GM21390 (cell line): ENCODE measurements at regions not wholly inside any gene's neighbourhood (a gene's known extent, or its start where the extent isn't known, plus 50 kb on each side); places are given as distances from the start of the nearest gene placed in this dataset.
"Not testable (repeated sequence)": the region's sequence is repeated elsewhere in the genome, so short reads cannot be mapped to it uniquely, and the experiment has no call there.

Source experiments
- ATAC-seq: cut with Tn5 transposase; IDR thresholded peaks from one replicate; pipeline ENCODE4 v1.9.1; 2021; ENCODE audit not compliant: unreplicated experiment

GRCh38 chr2:182477774-182478173 lies 50.9 kb upstream of the PDE1A start:
- no peak for ATAC-seq

- ATAC-seq: no peak
These were observed 54.8 kb upstream of the PDE1A start for GRCh38 chr2:182481676-182482075.

- ATAC-seq: no peak
These were observed 55.7 kb upstream of the PDE1A start for GRCh38 chr2:182482511-182482910.

GRCh38 chr2:182496596-182496995 lies 69.8 kb upstream of the PDE1A start:
- no peak for ATAC-seq

GRCh38 chr2:182499706-182500470 lies 73.1 kb upstream of the PDE1A start:
- ATAC-seq: no peak

- ATAC-seq: no peak
These were observed 77.0 kb upstream of the PDE1A start for GRCh38 chr2:182503886-182504285.

GRCh38 chr2:182504903-182505302 lies 78.1 kb upstream of the PDE1A start:
- ATAC-seq: no peak

GRCh38 chr2:182506606-182507005 lies 79.8 kb upstream of the PDE1A start:
- no peak for ATAC-seq

- not testable (repeated sequence) for ATAC-seq
These were observed 81.7 kb upstream of the PDE1A start for GRCh38 chr2:182508583-182508982.

GRCh38 chr2:182509216-182509615 lies 82.4 kb upstream of the PDE1A start:
- ATAC-seq: no peak

- no peak for ATAC-seq
These were observed 94.9 kb upstream of the PDE1A start for GRCh38 chr2:182521453-182522404.

GRCh38 chr2:182522405-182522896 lies 95.6 kb upstream of the PDE1A start:
- ATAC-seq: no peak

GRCh38 chr2:182522972-182523473 lies 96.2 kb upstream of the PDE1A start:
- no peak for ATAC-seq

GRCh38 chr2:182530636-182531035 lies 103.8 kb upstream of the PDE1A start:
- no peak for ATAC-seq

- ATAC-seq: no peak
These were observed 113.4 kb upstream of the PDE1A start for GRCh38 chr2:182540252-182540651.

GRCh38 chr2:182541268-182541667 lies 114.4 kb upstream of the PDE1A start:
- ATAC-seq: peak; percentile 67

- ATAC-seq: no peak
These were observed 115.8 kb upstream of the PDE1A start for GRCh38 chr2:182542501-182543258.

GRCh38 chr2:182543741-182544525 lies 117.1 kb upstream of the PDE1A start:
- ATAC-seq: no peak

- ATAC-seq: peak; percentile 80
These were observed 118.8 kb upstream of the PDE1A start for GRCh38 chr2:182545420-182546167.
